GM21786 (cell line): ENCODE measurements at regions not wholly inside any gene's neighbourhood (a gene's known extent, or its start where the extent isn't known, plus 50 kb on each side); places are given as distances from the start of the nearest gene placed in this dataset.

ENCODE experiments used
- ATAC-seq: cut with Tn5 transposase; IDR thresholded peaks from one replicate; pipeline ENCODE4 v1.9.1; 2021; ENCODE audit not compliant: unreplicated experiment

GRCh38 chr13:89279374-89279773 is 1608.2 kb downstream of the SLITRK5 start:
- no peak for ATAC-seq

DNA sequence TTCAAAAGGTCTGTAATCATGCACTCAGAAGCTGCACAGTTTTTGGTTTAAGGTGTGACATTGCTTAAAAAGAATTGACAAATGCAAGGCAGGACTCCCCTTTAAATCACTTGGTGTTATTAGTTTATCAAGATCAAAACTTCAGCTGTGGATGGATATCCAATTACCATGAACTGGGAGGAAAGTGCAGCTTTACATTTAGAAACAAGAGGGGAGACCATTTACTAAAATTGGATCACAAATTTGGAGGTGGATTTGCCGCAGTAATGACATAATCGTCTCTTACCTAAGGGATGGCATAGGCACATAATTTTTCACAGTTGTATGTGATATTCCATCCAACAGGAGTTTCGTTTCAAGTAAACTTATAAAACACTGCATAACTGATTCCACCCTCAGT is 1610.2 kb downstream of the SLITRK5 start:
- no peak for ATAC-seq

DNA sequence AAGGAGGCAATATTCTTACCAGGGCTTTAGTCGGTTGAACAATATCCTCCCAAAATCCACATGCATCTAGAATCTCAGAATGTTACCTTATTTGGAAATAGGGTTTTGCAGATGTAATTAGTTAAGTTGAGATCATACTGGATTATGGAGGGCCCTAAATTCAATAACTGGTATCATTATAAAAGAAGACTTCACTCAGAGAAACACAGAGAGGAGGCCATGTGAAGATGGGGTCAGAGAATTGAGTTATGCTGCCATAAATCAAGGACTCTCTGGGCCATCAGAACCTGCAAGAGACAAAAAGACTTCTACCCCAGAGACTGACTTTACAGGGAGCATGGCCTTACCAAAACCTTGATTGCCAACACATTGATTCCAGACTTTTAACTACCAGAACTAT is 1611.1 kb downstream of the SLITRK5 start:
- ATAC-seq, result no peak

- no peak for ATAC-seq
Measured at GRCh38 chr13:89287381-89287780, 1616.2 kb downstream of the SLITRK5 start.

DNA sequence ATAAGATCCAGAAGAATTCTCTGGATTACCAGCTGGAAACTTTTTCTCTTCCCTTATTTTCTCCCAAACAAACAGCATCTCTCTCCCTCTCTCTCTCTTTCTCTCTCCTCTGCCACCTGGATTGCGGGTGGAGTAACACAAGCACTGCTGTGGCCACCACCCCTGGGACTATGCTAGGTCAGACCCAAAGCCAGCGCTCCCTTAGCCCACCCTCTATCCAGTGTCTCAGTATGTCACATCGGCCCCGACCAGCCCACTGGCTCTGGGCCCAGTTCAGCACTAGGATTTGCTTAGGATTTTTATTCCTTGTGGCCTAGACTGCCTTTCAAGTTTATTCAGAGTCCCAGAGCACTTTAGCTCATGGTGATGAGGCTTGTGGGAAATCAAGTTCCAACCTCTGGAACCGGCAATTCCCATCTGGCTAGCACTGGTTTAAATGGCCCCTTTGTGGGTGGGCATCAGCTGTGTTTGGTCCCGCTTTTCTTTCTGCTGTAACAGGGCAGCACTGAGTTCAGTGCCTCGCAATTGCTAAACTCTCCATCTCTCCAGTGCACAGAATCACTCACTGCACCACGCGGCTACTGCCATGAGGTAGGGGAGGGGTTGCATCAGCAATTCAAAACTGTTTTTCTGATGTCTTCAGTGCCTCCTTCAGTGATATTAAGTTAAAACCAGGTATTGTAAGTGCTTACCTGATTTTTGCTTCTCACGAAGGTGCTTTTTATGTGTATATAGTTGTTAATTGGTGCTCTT is 1623.1 kb downstream of the SLITRK5 start:
- no peak for ATAC-seq

DNA sequence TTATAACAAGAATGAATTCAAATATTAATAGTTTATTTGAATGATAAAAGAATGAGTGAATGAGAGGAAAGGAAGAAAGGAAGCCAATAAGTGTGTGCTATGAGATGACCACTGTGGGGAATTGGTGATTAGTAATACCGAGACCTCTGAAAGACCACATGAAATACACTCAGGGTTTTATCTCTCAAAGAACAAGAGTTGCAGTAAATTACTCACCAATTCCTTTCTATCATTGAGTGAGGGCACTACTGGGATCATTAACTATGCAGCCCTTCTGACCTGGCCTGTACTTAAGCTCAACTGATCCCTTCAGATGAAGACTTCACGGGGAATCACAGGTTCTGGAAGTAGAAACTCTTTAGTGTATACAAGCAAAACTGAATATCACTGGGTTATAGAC is 1636.1 kb downstream of the SLITRK5 start:
- peak; percentile 40 for ATAC-seq

DNA sequence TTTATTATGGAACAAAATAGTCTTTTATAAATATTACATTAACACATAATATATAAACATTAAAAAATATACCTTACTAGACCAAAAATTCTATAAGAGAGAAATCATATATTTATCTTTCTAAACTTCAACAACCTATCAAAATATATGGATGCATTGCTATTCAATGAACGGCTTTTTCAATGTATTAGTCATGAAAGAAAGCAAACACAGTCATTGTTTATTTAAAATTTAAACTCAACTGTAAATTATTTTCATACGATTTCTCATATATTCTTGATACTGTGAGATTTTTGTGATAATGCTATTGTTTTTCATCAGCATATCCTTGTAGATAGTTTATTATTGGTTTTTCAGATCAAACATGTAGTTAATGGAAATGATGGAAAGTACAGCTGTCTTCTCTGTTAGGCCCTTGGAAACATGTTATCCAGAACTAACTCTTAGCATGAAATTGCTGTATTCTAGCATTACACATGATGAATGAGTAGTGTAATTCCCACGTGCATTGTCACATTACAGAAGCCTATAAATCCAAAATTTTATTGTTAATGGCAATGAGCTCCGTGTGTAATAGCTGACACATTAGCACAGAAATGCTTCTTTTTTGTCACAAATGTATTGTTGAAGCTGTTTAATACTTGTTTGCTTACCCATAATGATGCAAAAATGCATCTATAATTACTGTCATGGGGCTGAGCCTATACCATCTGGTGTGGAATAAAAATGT is 1639.9 kb downstream of the SLITRK5 start:
- ATAC-seq, result no peak

DNA sequence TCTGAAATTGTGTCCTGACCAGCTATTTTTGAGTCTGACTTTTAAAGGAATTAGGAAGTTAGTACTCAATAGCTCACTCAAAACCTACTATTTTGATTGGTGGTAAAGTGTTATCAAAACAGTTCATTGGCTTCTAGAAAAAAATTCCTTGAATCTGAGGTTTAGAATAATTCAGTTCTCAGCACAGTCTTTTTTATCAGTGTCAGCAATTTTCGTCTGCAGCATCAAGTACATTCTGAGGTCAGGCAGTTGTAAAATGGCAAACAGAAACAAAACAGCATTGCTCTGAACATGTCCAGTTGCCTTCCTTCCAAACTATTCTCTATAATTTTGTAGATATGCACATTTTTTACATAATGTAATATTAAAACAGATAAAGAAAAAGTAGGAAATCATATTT is 1644.1 kb downstream of the SLITRK5 start:
- no peak for ATAC-seq

DNA sequence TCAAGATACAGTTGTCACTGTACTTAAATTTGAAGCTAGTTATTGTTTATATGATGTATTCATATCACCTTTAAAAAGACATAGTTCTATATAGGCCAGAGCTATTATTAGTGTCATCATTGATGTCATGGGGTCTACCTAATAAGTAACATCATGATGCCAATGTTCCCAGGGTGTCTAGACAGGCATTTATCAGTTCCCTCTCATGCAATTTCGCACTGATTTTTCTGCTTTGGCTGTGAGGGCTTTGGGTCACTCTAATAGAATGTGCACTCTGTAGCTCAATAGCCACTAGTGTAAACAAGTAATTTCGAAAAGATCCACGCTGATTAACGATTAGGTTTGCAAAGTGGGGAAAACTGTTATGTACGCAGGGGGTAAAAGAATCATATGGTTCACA is 1651.3 kb downstream of the SLITRK5 start:
- ATAC-seq, result no peak

- ATAC-seq, result no peak
Measured at GRCh38 chr13:89324582-89324981, 1653.4 kb downstream of the SLITRK5 start.

DNA sequence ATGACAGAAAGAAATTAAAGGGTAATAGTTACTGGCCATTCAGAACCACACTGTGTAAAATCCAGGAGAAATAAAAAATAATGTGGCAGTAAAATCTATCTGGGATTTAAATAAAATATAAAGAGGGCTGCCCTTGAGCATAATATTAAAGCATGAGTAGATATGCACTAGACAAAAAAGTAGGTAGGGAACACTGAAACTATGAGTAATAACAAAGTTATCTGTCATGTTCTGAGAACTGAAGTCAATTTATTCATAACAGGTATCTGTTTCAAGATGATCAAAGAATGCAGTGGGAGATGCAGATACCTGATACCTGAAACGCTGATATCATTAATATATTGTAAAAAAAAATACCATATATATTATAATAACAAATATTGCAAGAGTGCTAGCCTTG is 1672.0 kb downstream of the SLITRK5 start:
- ATAC-seq, result no peak

GRCh38 chr13:89352384-89352783 is 1681.2 kb downstream of the SLITRK5 start:
- no peak for ATAC-seq

DNA sequence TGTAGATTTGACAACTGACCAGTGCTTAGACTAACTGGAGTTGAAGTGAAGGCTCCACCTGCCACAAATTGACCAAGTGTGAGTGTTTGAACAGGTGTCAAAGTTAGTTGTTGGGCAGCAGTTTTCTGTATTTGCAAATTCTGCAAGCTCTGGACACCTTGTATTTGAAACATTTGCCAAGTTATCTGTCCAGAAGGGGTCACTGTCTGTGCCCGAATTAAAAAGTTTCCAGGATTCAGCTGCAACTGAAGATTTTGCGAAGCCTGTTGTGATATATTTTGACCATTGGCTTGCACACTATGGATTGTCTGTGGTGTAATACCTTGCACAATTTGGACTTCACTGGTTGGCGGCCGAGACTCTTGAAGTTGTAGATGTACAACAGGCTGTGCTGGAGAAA is 1690.7 kb downstream of the SLITRK5 start:
- no peak for ATAC-seq

DNA sequence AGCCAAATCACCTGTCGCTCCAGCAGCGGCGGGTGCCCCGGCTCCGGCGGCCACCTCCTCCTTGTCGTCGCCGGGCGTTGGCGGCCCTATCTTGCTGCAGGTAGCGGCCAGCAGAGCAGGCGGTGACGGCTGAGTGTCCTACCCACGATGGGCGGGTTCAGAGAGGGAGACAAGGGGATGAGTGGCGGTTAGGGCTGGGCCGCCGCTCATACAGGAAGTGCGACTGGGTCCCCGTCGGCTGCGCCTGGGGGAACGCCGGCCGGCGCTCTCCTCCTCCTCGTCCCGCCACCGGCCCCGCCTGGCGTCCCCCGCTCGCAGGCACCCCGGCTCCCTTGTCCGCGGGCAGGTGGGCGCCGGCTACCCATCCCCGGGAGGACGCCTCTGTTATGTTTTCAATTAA is 1692.0 kb downstream of the SLITRK5 start:
- ATAC-seq, result no peak

DNA sequence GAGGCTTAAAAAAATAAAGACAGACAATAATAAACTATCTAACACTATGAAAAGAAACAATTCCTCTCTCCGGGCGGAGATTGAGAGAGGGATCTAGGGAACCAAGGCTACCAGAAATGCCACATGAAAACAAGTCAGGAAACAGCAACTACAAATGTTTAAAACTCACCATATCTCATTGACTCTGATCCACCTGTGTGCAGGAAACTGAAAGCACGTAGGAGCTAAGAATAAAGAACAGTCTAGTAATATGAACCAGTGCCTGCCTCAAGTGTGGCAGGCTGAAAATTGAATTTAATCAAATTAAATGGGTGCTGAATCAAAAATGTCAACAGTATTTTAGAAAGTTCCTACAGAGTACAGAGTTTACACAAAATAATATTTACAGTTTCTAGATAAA is 1701.0 kb downstream of the SLITRK5 start:
- no peak for ATAC-seq

DNA sequence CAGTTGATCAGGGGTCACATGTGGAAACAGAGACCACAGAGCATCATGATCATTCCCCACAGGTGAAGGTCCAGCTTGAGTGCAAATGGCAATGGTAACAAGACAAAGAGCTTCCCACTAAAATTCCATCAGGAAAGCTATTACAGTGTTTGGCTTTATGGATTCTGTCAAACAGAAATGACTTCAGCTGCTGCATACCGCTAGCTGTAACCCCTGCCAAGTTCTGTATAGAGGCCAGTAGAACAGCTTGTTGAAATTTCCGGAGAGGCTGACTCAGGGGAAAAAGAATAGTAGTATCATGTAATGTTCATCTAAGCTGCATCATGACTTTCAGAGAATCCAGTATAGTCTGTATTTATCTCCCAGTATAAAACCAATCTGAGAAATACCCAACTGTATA is 1704.7 kb downstream of the SLITRK5 start:
- no peak for ATAC-seq

- ATAC-seq, result no peak
Measured at GRCh38 chr13:89380101-89380500, 1708.9 kb downstream of the SLITRK5 start.

GRCh38 chr13:89382981-89383380 is 1711.8 kb downstream of the SLITRK5 start:
- ATAC-seq, result no peak

DNA sequence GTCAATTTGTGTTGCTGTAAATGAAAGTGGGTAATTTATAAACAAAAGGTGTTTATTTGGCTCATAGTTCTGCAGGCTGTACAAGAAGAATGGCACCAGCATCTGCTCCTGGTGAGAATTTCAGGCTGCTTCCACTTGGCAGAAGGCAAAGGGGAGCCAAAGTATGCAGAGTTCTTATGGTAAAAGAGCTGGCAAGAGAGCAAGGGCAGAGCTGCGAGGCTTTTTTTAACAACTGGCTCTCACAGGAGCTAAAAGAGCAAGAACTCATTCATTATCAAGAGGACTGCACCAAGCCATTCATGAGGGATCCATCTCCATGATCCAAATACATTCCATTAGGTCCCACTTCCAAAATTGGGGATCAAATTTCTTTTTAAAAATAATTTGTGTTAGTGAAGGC is 1712.7 kb downstream of the SLITRK5 start:
- no peak for ATAC-seq

DNA sequence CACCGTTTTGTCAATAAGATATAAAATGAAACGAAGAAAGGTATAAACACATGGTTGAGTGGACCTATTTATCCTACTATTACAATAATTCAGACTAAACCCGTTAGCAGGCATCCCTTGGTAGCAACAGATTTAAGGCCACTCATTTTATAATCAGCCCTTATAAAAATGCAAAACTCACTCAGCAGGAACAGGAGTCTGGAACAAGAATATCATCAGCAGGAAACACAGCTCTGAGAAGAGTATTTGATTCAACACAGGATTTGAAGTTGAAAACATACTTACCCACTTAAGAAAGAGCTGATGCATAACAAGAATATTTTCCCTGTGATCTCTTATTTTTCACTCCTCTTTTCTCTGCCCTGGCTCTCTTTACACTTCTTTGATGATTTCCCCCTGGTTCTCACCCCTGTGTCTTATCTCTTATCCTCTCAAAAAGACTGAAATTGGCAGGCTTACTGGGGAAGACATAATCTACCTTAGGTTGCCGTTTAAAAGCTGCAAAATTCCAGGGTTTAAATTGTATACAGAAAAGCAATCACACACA is 1722.7 kb downstream of the SLITRK5 start:
- ATAC-seq, result no peak

DNA sequence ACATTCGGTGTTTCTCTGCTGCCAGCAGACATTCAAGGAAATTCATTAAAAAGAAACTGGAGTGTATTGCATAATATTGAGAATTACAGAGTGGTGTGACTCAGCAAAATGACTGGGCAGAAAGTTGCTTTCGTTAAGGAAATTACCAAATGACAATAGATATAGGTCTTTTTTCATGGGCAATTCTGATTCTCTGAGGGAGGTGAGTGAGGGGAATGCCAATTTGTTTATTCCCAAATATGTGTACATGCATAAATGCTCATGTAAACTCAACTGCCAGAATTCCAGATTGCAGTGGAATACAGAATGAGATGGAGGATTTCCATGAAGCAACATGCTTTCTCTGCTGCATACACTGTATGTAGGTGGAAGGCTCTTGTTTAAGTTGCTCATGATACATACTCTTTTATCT is 1730.1 kb downstream of the SLITRK5 start:
- ATAC-seq, result no peak

DNA sequence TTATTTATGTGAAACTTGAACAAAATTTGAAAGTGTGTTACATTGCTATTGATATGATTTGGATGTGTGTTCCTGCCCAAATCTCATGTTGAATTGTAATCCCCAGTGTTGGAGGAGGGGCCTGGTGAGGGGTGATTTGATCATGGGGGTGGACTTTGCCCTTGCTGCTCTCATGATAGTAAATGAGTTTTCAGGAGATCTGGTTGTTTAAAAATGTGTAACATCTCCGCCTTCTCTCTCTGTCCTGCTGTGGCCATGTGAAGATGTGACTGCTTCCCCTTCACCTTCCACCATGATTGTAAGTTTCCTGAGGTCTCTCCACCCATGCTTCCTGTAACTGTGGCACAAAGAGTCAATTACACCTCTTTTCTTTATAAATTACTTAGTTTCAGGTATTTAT is 1731.0 kb downstream of the SLITRK5 start:
- no peak for ATAC-seq
